K562 (cell line): ENCODE measurements at regions not wholly inside any gene's neighbourhood (a gene's known extent, or its start where the extent isn't known, plus 50 kb on each side); places are given as distances from the start of the nearest gene placed in this dataset.

Experiments
- BHLHE40 ChIP-seq: IDR thresholded peaks from 2 replicates; pipeline ENCODE4 v1.6.1; 2011; ENCODE audit warnings: low read length, improper control_type of control experiment
- DDX20 ChIP-seq: fragments of 450-650 bp; IDR thresholded peaks from 2 replicates; pipeline ENCODE4 v1.6.1; 2016; ENCODE audit warnings: missing genetic modification characterization, low read depth, mild to moderate bottlenecking, missing compliant biosample characterization, moderate library complexity
- HMGXB4 ChIP-seq: sonication (generic); formaldehyde crosslinking; IDR thresholded peaks from 2 replicates; pipeline ENCODE4 v1.8.1; 2023; ENCODE audit warnings: mild to moderate bottlenecking, missing genetic modification reagents
- MGA ChIP-seq: fragments of 450-650 bp; IDR thresholded peaks from 2 replicates; pipeline ENCODE4 v1.6.1; 2016; ENCODE audit warnings: mild to moderate bottlenecking, moderate library complexity
- MITF ChIP-seq: IDR thresholded peaks from 2 replicates; pipeline ENCODE4 v1.6.1; 2014; ENCODE audit warnings: antibody characterized with exemption
- NFYB ChIP-seq: IDR thresholded peaks from 2 replicates; pipeline ENCODE4 v1.6.1; 2011; ENCODE audit warnings: mild to moderate bottlenecking, moderate library complexity; ENCODE audit not compliant: insufficient read length; ENCODE audit errors: extremely low read depth
- PKNOX1 ChIP-seq: fragments of 450-650 bp; IDR thresholded peaks from 2 replicates; pipeline ENCODE4 v1.6.1; 2016
- SRSF1 ChIP-seq: fragments of 200-400 bp; formaldehyde crosslinking; IDR thresholded peaks from 2 replicates; pipeline ENCODE4 v1.6.1; 2017; ENCODE audit warnings: mild to moderate bottlenecking, low read depth, low read length, moderate library complexity
- ZNF75A ChIP-seq: fragments of 450-650 bp; formaldehyde crosslinking; IDR thresholded peaks from 2 replicates; pipeline ENCODE4 v1.4.0; 2020; ENCODE audit warnings: mild to moderate bottlenecking

- no peak for TF ChIP-seq MGA
- no peak for TF ChIP-seq HMGXB4 (CRISPR knock-in tag)
- TF ChIP-seq PKNOX1 = no peak
- TF ChIP-seq BHLHE40 = peak; percentile 67
- TF ChIP-seq SRSF1 = no peak
- no peak for TF ChIP-seq DDX20 (tag)
- TF ChIP-seq ZNF75A (CRISPR knock-in tag) = no peak
- TF ChIP-seq NFYB = peak; percentile 30
- TF ChIP-seq MITF = no peak
These were observed 65.2 kb downstream of the HFE start (continued) for GRCh38 chr6:26152226-26153101.
